ENCODE measurements at regions not wholly inside any gene's neighbourhood (a gene's known extent, or its start where the extent isn't known, plus 50 kb on each side); places are given as distances from the start of the nearest gene placed in this dataset.

DNA sequence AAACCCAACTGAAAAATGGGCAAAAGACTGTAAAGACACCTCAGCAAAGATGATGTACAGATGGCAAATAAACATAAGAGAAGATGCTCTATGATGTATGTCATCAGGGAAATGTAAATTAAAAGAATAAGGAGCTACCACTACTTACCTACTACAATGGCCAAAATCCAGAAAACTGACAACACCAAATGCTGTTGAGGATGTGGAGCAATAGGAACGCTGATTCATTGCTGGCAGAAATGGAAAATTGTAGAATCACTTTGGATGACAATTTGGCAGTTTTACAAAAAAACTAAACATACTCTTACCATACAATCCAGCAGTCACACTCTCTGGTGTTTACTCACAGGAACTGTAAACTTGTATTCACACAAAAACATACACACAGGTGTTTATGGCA lies 222.3 kb upstream of the LDB2 start:
- TF ChIP-seq, protein P1, sequence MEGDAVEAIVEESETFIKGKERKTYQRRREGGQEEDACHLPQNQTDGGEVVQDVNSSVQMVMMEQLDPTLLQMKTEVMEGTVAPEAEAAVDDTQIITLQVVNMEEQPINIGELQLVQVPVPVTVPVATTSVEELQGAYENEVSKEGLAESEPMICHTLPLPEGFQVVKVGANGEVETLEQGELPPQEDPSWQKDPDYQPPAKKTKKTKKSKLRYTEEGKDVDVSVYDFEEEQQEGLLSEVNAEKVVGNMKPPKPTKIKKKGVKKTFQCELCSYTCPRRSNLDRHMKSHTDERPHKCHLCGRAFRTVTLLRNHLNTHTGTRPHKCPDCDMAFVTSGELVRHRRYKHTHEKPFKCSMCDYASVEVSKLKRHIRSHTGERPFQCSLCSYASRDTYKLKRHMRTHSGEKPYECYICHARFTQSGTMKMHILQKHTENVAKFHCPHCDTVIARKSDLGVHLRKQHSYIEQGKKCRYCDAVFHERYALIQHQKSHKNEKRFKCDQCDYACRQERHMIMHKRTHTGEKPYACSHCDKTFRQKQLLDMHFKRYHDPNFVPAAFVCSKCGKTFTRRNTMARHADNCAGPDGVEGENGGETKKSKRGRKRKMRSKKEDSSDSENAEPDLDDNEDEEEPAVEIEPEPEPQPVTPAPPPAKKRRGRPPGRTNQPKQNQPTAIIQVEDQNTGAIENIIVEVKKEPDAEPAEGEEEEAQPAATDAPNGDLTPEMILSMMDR (IDR thresholded peaks at IDR 0.05) = no peak
- TF ChIP-seq POLR2A (IDR thresholded peaks at IDR 0.05) = no peak
- no peak for TF ChIP-seq POLR2AphosphoS5 (IDR thresholded peaks at IDR 0.05)

Data from prostate gland (tissue), 2 donors.